Ishikawa (cell line): ENCODE measurements at regions not wholly inside any gene's neighbourhood (a gene's known extent, or its start where the extent isn't known, plus 50 kb on each side); places are given as distances from the start of the nearest gene placed in this dataset.

Experiments used
- CEBPB ChIP-seq: IDR thresholded peaks from 2 replicates; pipeline ENCODE4 v1.6.1; 2012
- CREB1 ChIP-seq: IDR thresholded peaks from 2 replicates; pipeline ENCODE4 v1.6.1; 2012; ENCODE audit warnings: low read depth
- EGR1 ChIP-seq: IDR thresholded peaks from 2 replicates; pipeline ENCODE4 v1.6.1; 2012
- EP300 ChIP-seq: IDR thresholded peaks from 2 replicates; pipeline ENCODE4 v1.6.1; 2012; ENCODE audit warnings: borderline replicate concordance
- FOXM1 ChIP-seq: IDR thresholded peaks from 2 replicates; pipeline ENCODE4 v1.6.1; 2012; ENCODE audit warnings: low read depth, borderline replicate concordance
- NFIC ChIP-seq: IDR thresholded peaks from 2 replicates; pipeline ENCODE4 v1.6.1; 2012
- RAD21 ChIP-seq: IDR thresholded peaks from 2 replicates; pipeline ENCODE4 v1.6.1; 2012; ENCODE audit warnings: low read depth
- TAF1 ChIP-seq: IDR thresholded peaks from 2 replicates; pipeline ENCODE4 v1.6.1; 2012; ENCODE audit warnings: low read depth, mild to moderate bottlenecking
- TCF12 ChIP-seq: IDR thresholded peaks from 2 replicates; pipeline ENCODE4 v1.6.1; 2012; ENCODE audit warnings: low read depth
- TEAD4 ChIP-seq: IDR thresholded peaks from 2 replicates; pipeline ENCODE4 v1.6.1; 2012
- USF1 ChIP-seq: IDR thresholded peaks from 2 replicates; pipeline ENCODE4 v1.6.1; 2012
- YY1 ChIP-seq: IDR thresholded peaks from 2 replicates; pipeline ENCODE4 v1.6.1; 2012; ENCODE audit warnings: low read depth
- ZBTB7A ChIP-seq: IDR thresholded peaks from 2 replicates; pipeline ENCODE4 v1.6.1; 2012; ENCODE audit warnings: low read depth
- TF ChIP-seq, protein P1 (sequence below): IDR thresholded peaks from 2 replicates; pipeline ENCODE4 v1.6.1; 2012; ENCODE audit warnings: low read depth, mild to moderate bottlenecking
- TF ChIP-seq, protein P2 (sequence below): IDR thresholded peaks from 2 replicates; pipeline ENCODE4 v1.6.1; 2012

GRCh38 chr1:228884615-228885566 is 149.6 kb downstream of the RHOU start:
- TF ChIP-seq NFIC (no peak), TEAD4 (no peak), ZBTB7A (no peak), EP300 (no peak), TAF1 (no peak), TCF12 (no peak), USF1 (no peak), YY1 (no peak), RAD21 (no peak), CREB1 (no peak), CEBPB (no peak), FOXM1 (no peak)
- TF ChIP-seq, protein P1, sequence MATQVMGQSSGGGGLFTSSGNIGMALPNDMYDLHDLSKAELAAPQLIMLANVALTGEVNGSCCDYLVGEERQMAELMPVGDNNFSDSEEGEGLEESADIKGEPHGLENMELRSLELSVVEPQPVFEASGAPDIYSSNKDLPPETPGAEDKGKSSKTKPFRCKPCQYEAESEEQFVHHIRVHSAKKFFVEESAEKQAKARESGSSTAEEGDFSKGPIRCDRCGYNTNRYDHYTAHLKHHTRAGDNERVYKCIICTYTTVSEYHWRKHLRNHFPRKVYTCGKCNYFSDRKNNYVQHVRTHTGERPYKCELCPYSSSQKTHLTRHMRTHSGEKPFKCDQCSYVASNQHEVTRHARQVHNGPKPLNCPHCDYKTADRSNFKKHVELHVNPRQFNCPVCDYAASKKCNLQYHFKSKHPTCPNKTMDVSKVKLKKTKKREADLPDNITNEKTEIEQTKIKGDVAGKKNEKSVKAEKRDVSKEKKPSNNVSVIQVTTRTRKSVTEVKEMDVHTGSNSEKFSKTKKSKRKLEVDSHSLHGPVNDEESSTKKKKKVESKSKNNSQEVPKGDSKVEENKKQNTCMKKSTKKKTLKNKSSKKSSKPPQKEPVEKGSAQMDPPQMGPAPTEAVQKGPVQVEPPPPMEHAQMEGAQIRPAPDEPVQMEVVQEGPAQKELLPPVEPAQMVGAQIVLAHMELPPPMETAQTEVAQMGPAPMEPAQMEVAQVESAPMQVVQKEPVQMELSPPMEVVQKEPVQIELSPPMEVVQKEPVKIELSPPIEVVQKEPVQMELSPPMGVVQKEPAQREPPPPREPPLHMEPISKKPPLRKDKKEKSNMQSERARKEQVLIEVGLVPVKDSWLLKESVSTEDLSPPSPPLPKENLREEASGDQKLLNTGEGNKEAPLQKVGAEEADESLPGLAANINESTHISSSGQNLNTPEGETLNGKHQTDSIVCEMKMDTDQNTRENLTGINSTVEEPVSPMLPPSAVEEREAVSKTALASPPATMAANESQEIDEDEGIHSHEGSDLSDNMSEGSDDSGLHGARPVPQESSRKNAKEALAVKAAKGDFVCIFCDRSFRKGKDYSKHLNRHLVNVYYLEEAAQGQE, result no peak
- TF ChIP-seq, protein P2, sequence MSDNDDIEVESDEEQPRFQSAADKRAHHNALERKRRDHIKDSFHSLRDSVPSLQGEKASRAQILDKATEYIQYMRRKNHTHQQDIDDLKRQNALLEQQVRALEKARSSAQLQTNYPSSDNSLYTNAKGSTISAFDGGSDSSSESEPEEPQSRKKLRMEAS, result no peak

GRCh38 chr1:228885845-228886244 is 150.6 kb downstream of the RHOU start:
- TF ChIP-seq TCF12, result no peak
- TF ChIP-seq EP300, result no peak
- TF ChIP-seq, protein P1, result no peak
- no peak for TF ChIP-seq YY1

DNA sequence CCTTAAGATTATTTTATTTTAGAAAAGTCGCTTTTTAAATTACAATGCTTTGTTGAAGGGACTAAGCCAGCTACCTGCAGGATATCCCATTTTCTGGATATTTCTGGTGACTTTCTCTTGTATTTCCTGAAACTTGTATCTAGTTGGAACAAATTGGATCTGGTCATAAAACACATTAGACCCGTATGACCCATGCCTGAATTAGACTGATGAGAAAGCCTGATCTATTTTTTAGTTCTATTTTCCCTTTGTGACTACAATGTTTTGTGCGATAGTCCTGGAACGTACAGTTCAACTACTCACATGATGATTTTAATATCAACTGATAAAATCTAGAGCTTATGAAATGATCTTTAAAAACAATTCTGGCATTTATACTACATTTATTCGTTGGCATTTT is 151.8 kb downstream of the RHOU start:
- TF ChIP-seq EP300 (no peak), YY1 (no peak), NFIC (no peak), TCF12 (no peak), CREB1 (no peak), FOXM1 (no peak), USF1 (no peak), RAD21 (no peak), TAF1 (no peak), ZBTB7A (no peak), CEBPB (no peak), EGR1 (no peak)
- TF ChIP-seq, protein P2, result no peak
- TF ChIP-seq, protein P1, result no peak

DNA sequence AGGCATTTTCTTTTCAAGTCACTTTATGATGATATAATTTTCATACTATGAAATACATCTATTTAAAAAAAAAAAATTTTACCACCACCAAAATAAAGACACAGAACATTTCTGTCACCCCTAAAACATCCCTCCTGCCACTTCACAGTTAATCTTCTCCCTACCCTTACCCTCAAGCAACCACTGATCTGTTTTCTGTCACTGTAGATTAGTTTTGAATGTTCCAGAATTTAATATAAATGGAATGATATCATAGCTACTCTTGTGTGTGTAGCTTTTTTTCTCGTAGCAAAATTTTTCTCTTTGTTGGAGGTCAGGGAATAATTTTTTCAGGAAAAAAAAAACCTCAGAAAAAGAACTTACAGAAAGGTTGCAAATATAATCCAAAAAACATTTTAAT is 152.7 kb downstream of the RHOU start:
- TF ChIP-seq TEAD4 (no peak), RAD21 (no peak), FOXM1 (no peak), CEBPB (no peak)
- TF ChIP-seq, protein P1, result no peak
